ENCODE measurements at regions not wholly inside any gene's neighbourhood (a gene's known extent, or its start where the extent isn't known, plus 50 kb on each side); places are given as distances from the start of the nearest gene placed in this dataset.

- TF ChIP-seq FOXP2 (optimal IDR thresholded peaks at IDR 0.05; ENCODE audit: borderline replicate concordance, extremely low read depth, extremely low read length, insufficient read depth) (no peak), POLR2AphosphoS5 (IDR thresholded peaks at IDR 0.05; ENCODE audit: low read depth, low read length) (no peak), TAF1 (IDR thresholded peaks at IDR 0.05; ENCODE audit: borderline replicate concordance, insufficient read depth, low read length) (no peak), REST (IDR thresholded peaks at IDR 0.05; ENCODE audit: insufficient read depth in 1 of 2, low read depth in 2 of 2, low read length in 2 of 2) (no peak), SIN3A (IDR thresholded peaks at IDR 0.05; ENCODE audit: borderline replicate concordance, insufficient read depth, low read length) (no peak)
These were observed 189.0 kb downstream of the VGLL3 start for GRCh38 chr3:86801921-86802320.

- TF ChIP-seq FOXP2 (optimal IDR thresholded peaks at IDR 0.05; ENCODE audit: borderline replicate concordance, extremely low read depth, extremely low read length, insufficient read depth): no peak
- no peak for TF ChIP-seq REST (IDR thresholded peaks at IDR 0.05; ENCODE audit: insufficient read depth in 1 of 2, low read depth in 2 of 2, low read length in 2 of 2)
- TF ChIP-seq POLR2AphosphoS5 (IDR thresholded peaks at IDR 0.05; ENCODE audit: low read depth, low read length): no peak
- no peak for TF ChIP-seq TAF1 (IDR thresholded peaks at IDR 0.05; ENCODE audit: borderline replicate concordance, insufficient read depth, low read length)
- TF ChIP-seq SIN3A (IDR thresholded peaks at IDR 0.05; ENCODE audit: borderline replicate concordance, insufficient read depth, low read length): no peak
These were observed 189.9 kb downstream of the VGLL3 start for GRCh38 chr3:86801066-86801465.

- TF ChIP-seq FOXP2 (optimal IDR thresholded peaks at IDR 0.05; ENCODE audit: borderline replicate concordance, extremely low read depth, extremely low read length, insufficient read depth) (no peak), POLR2AphosphoS5 (IDR thresholded peaks at IDR 0.05; ENCODE audit: low read depth, low read length) (no peak), SIN3A (IDR thresholded peaks at IDR 0.05; ENCODE audit: borderline replicate concordance, insufficient read depth, low read length) (no peak), REST (IDR thresholded peaks at IDR 0.05; ENCODE audit: insufficient read depth in 1 of 2, low read depth in 2 of 2, low read length in 2 of 2) (no peak), TAF1 (IDR thresholded peaks at IDR 0.05; ENCODE audit: borderline replicate concordance, insufficient read depth, low read length) (no peak)
These were observed 190.8 kb downstream of the VGLL3 start for GRCh38 chr3:86800116-86800515.

GRCh38 chr3:86797946-86798345 lies 193.0 kb downstream of the VGLL3 start:
- no peak for TF ChIP-seq POLR2AphosphoS5 (IDR thresholded peaks at IDR 0.05; ENCODE audit: low read depth, low read length)
- no peak for TF ChIP-seq REST (IDR thresholded peaks at IDR 0.05; ENCODE audit: insufficient read depth in 1 of 2, low read depth in 2 of 2, low read length in 2 of 2)
- no peak for TF ChIP-seq TAF1 (IDR thresholded peaks at IDR 0.05; ENCODE audit: borderline replicate concordance, insufficient read depth, low read length)
- no peak for TF ChIP-seq FOXP2 (optimal IDR thresholded peaks at IDR 0.05; ENCODE audit: borderline replicate concordance, extremely low read depth, extremely low read length, insufficient read depth)
- TF ChIP-seq SIN3A (IDR thresholded peaks at IDR 0.05; ENCODE audit: borderline replicate concordance, insufficient read depth, low read length): no peak
